GM19351 (cell line): ENCODE measurements at regions not wholly inside any gene's neighbourhood (a gene's known extent, or its start where the extent isn't known, plus 50 kb on each side); places are given as distances from the start of the nearest gene placed in this dataset.
A peak's percentile ranks its signal among the peaks of the same experiment; 100 is the strongest.
"Not testable (repeated sequence)": the region's sequence is repeated elsewhere in the genome, so short reads cannot be mapped to it uniquely, and the experiment has no call there.

Experiments used
- ATAC-seq: cut with Tn5 transposase; IDR thresholded peaks from one replicate; pipeline ENCODE4 v1.9.1; 2021; ENCODE audit warnings: mild to moderate bottlenecking, moderate library complexity; ENCODE audit not compliant: unreplicated experiment

GRCh38 chr15:91655563-91656290 is 197.8 kb upstream of the SLCO3A1 start:
- ATAC-seq: not testable (repeated sequence)

DNA sequence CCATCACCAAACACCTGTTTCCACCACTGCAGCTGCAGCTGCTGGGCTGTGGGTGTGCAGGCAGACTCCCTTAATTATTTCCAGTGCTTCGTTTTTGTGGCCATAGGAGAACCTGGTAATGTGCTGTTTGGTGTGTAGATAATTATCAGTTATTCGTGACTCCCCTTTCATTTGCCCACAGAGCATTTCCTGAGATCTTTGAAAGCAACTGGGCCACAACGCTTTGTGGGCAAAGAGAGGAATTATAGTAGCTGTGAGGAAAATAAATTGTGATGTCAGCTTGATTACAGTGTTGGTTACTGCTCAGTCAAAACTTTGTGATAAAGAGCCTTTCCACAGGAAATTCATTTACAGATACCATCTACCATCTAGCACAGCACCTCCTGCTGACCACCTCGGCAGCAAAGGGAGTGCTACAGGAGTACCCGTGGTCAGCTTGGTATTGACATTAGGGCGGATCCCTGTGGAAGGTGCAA is 193.3 kb upstream of the SLCO3A1 start:
- ATAC-seq: no peak

DNA sequence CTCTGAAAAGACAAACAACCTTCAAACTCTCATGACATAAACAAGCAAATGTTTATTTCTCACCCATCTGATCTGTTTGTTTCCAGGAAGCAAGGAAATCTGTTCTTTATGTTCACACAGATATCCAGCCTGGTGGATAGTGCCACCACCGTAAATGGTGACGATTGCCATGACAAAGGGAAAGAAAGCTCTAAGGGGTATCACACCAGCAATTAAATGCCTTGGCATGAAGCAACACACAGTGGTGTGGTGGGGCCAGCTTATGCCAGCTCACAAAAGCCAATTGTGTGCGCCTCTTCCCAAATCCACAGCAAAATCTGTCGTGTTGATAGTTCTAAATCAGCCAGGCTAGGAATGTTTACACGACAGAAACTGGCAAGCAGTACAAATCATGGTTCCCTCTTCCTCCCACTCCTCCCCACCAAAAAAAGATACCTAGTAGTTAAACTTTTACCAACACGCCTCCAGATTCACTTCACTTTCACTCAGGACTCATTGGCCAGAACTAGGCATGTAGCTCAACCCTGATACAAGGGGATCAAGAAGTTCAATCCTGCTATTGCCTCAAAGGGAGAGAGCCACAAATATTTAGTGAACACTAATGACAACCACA is 189.2 kb upstream of the SLCO3A1 start:
- ATAC-seq: no peak

- no peak for ATAC-seq
These were observed 188.3 kb upstream of the SLCO3A1 start for GRCh38 chr15:91665212-91665611.

DNA sequence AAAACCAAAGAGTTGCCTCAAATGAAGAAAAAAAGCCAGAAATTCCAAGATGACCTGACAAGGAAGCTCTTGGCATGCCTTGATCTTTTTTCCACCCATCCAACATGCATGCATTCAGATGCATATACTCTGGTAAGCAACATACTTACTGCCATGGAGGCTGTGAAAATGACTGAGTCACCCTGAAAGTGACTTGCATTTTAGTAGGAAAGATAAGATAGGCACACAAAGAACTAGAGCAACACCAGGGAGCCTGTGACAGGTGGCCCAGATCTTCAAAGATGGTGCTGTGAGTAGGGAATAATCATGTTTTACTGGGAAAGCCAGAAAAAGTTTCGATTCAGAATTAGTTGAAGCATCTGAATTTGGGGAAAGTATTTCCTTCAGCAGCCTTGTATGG is 185.1 kb upstream of the SLCO3A1 start:
- ATAC-seq: no peak

DNA sequence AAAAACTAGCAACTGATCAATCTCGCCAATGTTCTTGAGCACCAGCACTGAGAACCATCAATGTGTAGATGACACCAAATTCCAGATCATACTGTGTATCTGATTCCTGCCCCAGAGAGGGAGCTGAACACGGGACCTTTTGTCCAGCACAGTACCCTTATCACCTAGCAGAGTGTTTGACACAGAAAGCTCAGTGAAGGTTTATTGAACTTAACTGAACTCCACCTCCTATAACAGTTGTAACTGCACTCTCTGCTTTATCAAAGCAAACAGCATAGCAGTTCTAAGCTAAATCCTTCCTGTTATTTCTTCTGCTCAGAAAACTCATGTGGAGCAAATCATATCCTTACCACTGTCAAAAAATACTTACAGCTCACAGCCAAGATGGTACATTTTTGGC is 183.4 kb upstream of the SLCO3A1 start:
- ATAC-seq: no peak

DNA sequence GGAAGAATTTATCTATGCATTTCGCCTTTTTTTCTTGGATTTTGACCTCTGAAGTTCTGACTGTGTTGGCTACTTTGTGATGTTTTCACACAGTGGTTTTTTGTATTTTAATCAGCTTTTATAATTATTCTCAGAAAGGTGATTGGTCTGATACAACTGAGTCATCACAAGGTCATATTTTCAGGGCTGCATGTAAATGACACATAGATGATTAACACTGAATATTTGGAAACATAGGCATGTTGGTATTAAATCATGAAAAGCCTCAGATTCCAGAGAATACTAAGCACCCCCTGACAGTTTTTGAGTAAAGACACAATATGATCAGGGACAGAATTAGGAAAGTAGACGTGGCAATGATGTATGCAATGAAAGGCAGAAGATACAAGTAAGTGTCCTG is 175.5 kb upstream of the SLCO3A1 start:
- ATAC-seq: no peak

- ATAC-seq: no peak
These were observed 174.1 kb upstream of the SLCO3A1 start for GRCh38 chr15:91679447-91679846.

- no peak for ATAC-seq
These were observed 168.1 kb upstream of the SLCO3A1 start for GRCh38 chr15:91685436-91685835.

- no peak for ATAC-seq
These were observed 164.7 kb upstream of the SLCO3A1 start for GRCh38 chr15:91688811-91689210.

GRCh38 chr15:91689377-91689776 is 164.1 kb upstream of the SLCO3A1 start:
- no peak for ATAC-seq

- no peak for ATAC-seq
These were observed 160.9 kb upstream of the SLCO3A1 start for GRCh38 chr15:91692596-91692995.

- no peak for ATAC-seq
These were observed 159.2 kb upstream of the SLCO3A1 start for GRCh38 chr15:91694131-91694830.

DNA sequence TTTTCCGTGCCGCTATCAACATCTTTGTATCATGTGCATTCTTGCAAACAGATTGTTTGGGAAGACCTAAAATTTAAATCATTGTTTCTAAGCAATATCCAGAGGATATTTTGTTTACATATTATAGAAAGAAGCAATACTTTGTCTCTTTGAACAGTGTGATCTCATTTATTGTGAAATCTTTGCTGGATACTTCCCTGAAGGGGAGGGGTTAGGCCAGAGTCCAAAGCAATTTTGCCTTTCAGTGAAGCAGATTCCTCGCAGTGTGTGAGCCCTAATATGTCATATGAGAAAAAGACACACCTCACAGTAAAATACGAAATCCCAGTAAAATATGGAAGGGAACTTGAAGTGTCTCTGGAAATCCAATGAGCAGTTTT is 158.7 kb upstream of the SLCO3A1 start:
- ATAC-seq: no peak

- no peak for ATAC-seq
These were observed 157.7 kb upstream of the SLCO3A1 start for GRCh38 chr15:91695799-91696198.

- no peak for ATAC-seq
These were observed 156.5 kb upstream of the SLCO3A1 start for GRCh38 chr15:91696981-91697380.

DNA sequence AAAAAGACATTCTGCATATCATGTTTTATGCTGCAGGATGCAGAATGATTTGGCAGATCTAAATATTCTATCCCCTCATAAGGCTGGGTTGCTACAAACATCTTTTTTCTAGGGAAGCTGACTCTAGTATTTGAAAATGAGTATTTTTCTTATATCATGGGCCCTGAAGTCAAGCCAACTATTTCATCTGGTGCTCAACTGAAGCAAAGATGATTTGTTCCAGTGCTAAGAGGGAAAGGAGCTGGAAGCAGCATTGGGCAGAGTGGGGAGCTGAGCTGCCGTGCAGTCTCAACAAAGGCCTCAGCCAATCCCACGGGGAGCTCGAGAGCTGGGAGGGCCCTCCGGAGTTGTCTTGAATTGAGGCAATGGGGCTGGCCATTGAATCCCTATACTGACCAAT is 155.3 kb upstream of the SLCO3A1 start:
- no peak for ATAC-seq

- no peak for ATAC-seq
These were observed 153.8 kb upstream of the SLCO3A1 start for GRCh38 chr15:91699741-91700140.

- no peak for ATAC-seq
These were observed 150.2 kb upstream of the SLCO3A1 start for GRCh38 chr15:91703274-91703673.

DNA sequence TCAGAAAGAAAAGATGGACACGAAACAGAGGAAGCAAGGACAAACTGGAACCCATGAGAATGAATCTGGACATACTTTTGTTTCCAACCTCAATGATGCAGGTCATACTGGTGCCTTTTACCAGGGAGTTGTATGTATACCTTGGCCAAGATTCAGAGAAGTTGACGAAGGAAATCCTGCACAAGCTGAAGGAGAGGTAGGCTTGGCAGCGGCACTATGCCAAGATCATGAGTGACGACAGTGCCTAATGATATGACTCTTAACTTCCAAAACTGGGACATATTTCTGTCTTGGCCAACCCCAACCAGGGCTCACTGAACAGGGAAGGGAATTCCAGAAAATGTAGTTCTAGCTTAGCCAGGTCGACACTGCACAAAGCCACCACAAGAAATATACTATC is 149.2 kb upstream of the SLCO3A1 start:
- ATAC-seq: no peak

DNA sequence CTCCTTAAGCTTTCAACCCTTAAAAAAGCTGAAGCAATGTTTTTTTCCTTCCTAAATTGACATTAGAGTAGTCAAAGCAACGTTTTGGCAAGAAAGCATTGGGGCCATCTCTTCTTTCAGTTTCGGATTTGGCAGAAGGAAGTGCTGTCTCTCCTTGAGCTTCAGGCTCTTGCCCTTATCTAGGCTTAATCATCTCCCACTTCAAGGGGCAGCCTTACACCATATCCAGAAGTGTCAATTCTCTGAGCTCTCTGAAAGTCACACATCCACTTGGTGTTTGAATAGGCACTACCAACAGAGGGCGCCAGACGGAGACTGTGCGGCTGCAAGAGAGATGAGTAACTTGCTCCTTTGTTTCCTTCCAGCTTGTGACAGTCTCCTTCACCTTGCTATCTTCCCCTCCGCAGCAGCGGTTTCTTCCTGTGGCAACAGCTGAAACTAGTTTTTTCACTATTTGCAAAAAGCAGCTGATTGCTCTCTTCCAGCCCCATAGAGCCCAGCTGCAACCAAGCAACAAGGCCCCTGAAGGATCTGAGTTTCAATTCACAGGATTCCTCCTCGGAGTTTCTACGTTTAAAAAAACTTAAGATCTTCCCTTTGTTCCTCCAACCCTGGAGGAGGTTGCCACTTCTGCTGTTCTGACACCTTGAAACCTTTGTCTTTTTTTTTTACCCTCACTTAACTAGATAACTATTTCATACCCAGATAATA is 147.0 kb upstream of the SLCO3A1 start:
- ATAC-seq: peak; percentile 84
